H1 (cell line): ENCODE measurements at regions not wholly inside any gene's neighbourhood (a gene's known extent, or its start where the extent isn't known, plus 50 kb on each side); places are given as distances from the start of the nearest gene placed in this dataset.

Experiments used
- CBX8 ChIP-seq: fragments of 300-800, 300-1000 bp; sonication (generic); IDR thresholded peaks from 2 replicates; pipeline ENCODE4 v1.7.1; 2016; ENCODE audit warnings: low read depth, low read length, borderline replicate concordance
- TF ChIP-seq, protein P1 (sequence below): fragments of 300-600 bp; sonication (generic); IDR thresholded peaks from 2 replicates; pipeline ENCODE4 v1.7.1; 2012; ENCODE audit warnings: low read length, moderate library complexity, mild to moderate bottlenecking, inconsistent platforms; ENCODE audit not compliant: insufficient replicate concordance

DNA sequence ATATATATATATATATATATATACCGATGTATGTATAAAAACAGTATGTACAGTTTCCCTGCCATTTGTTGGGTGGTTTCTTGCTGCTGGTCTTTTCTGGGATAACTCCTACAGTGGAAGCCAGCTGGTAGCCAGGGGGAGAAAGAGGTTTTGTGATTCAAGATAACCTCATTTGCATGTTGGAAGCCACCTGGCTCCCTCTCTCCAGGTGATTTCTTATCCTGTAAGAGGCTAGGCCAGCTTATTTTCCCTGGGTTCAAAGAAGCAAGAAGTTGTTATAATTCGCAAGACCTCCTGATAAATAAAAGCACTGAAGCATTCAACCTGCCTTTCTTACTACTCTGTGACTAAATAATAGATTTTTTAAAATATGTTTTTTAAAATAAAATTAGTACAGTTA is 443.3 kb downstream of the VGLL3 start (continued):
- TF ChIP-seq, protein P1, sequence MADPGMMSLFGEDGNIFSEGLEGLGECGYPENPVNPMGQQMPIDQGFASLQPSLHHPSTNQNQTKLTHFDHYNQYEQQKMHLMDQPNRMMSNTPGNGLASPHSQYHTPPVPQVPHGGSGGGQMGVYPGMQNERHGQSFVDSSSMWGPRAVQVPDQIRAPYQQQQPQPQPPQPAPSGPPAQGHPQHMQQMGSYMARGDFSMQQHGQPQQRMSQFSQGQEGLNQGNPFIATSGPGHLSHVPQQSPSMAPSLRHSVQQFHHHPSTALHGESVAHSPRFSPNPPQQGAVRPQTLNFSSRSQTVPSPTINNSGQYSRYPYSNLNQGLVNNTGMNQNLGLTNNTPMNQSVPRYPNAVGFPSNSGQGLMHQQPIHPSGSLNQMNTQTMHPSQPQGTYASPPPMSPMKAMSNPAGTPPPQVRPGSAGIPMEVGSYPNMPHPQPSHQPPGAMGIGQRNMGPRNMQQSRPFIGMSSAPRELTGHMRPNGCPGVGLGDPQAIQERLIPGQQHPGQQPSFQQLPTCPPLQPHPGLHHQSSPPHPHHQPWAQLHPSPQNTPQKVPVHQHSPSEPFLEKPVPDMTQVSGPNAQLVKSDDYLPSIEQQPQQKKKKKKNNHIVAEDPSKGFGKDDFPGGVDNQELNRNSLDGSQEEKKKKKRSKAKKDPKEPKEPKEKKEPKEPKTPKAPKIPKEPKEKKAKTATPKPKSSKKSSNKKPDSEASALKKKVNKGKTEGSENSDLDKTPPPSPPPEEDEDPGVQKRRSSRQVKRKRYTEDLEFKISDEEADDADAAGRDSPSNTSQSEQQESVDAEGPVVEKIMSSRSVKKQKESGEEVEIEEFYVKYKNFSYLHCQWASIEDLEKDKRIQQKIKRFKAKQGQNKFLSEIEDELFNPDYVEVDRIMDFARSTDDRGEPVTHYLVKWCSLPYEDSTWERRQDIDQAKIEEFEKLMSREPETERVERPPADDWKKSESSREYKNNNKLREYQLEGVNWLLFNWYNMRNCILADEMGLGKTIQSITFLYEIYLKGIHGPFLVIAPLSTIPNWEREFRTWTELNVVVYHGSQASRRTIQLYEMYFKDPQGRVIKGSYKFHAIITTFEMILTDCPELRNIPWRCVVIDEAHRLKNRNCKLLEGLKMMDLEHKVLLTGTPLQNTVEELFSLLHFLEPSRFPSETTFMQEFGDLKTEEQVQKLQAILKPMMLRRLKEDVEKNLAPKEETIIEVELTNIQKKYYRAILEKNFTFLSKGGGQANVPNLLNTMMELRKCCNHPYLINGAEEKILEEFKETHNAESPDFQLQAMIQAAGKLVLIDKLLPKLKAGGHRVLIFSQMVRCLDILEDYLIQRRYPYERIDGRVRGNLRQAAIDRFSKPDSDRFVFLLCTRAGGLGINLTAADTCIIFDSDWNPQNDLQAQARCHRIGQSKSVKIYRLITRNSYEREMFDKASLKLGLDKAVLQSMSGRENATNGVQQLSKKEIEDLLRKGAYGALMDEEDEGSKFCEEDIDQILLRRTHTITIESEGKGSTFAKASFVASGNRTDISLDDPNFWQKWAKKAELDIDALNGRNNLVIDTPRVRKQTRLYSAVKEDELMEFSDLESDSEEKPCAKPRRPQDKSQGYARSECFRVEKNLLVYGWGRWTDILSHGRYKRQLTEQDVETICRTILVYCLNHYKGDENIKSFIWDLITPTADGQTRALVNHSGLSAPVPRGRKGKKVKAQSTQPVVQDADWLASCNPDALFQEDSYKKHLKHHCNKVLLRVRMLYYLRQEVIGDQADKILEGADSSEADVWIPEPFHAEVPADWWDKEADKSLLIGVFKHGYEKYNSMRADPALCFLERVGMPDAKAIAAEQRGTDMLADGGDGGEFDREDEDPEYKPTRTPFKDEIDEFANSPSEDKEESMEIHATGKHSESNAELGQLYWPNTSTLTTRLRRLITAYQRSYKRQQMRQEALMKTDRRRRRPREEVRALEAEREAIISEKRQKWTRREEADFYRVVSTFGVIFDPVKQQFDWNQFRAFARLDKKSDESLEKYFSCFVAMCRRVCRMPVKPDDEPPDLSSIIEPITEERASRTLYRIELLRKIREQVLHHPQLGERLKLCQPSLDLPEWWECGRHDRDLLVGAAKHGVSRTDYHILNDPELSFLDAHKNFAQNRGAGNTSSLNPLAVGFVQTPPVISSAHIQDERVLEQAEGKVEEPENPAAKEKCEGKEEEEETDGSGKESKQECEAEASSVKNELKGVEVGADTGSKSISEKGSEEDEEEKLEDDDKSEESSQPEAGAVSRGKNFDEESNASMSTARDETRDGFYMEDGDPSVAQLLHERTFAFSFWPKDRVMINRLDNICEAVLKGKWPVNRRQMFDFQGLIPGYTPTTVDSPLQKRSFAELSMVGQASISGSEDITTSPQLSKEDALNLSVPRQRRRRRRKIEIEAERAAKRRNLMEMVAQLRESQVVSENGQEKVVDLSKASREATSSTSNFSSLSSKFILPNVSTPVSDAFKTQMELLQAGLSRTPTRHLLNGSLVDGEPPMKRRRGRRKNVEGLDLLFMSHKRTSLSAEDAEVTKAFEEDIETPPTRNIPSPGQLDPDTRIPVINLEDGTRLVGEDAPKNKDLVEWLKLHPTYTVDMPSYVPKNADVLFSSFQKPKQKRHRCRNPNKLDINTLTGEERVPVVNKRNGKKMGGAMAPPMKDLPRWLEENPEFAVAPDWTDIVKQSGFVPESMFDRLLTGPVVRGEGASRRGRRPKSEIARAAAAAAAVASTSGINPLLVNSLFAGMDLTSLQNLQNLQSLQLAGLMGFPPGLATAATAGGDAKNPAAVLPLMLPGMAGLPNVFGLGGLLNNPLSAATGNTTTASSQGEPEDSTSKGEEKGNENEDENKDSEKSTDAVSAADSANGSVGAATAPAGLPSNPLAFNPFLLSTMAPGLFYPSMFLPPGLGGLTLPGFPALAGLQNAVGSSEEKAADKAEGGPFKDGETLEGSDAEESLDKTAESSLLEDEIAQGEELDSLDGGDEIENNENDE, result peak; percentile 72
- TF ChIP-seq CBX8, result no peak
